ENCODE measurements at regions not wholly inside any gene's neighbourhood (a gene's known extent, or its start where the extent isn't known, plus 50 kb on each side); places are given as distances from the start of the nearest gene placed in this dataset.
"Not testable (repeated sequence)": the region's sequence is repeated elsewhere in the genome, so short reads cannot be mapped to it uniquely, and the experiment has no call there.

DNA sequence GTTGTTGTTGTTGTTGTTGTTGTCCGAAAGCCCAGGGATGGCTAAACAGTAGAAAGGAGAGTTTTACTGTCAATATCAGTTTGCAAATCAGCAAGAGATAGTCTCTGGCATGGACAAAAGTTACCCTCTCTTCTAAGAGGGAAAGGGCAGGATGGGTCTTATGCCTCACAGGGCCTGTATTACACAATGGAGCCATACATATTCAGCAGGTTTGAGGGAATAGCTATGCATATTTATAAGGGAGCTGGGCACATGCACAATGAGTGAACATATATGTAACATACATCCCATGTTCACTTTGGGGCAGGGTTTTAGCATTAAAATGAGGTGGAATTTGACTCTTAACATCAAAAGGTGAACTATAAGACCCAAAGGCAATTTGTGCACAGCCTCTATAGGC is 84.4 kb upstream of the PGBD5 start:
- no peak for DNase-seq

DNA sequence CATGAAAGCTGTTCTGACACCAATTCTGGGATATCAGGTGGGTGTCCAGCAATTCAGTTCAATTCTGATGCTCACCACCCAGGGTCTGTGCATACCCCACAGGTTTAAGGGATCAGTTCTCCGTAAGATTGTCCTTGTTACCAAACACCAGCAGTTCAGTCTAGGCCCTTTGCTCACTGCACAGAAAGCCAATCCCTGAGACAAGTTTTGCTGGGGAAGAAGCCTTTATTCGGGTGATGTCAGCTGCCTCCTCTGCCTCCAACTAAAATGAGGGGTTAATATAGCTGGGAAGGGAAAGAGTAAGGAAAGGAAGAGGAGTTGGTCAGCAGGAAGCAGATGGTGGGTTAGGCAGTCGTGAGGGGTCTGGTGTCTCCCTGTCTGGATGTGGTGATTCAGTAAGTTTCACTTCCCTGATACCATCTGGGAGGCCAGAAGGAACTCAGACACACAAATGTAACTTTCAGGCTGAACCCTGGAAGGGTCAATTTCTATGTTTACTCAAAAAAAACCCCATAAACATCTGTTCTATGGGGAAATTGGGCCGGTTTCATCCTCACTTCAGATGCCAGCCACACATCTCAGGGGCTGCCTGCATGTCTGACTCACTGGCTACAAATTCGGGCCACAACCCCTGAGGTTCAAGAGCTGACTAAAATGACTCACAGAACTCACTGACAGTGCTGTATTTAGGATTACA is 83.3 kb upstream of the PGBD5 start:
- DNase-seq, result no peak

DNA sequence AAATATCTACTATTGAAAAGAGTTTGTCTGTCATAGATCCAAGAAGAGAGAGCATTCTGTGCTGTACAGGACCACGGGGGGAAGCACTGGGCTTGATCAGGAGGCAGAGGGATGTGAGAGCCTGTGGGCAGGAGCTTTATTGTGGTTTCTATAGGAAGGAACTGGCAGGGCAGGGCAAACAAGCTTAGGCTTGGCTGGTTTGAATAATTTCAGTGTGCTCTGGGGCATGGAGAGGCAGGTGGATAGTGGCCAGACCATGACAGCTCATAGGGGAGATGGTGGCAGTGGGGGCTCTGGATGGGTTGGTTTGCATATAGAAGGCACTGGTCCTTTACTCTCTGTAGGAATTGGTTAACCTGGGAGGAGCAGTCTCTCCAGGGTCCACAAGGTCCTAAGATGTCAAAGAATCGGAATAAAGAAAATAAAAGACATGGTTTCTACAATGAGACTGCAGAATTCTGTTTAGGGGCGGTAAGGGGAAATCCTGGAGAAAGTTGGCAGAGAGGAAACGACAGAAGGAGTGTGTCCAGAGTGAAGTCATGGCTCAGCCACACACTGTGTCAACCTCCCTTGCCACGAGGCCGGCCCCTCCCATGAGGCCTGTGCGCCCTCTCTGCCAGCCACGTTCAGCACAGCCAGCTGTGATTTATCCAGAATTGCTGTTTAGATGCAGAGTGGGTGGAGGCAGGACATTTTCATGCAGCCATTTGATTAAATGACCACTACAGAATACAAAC is 81.7 kb upstream of the PGBD5 start:
- no peak for DNase-seq

DNA sequence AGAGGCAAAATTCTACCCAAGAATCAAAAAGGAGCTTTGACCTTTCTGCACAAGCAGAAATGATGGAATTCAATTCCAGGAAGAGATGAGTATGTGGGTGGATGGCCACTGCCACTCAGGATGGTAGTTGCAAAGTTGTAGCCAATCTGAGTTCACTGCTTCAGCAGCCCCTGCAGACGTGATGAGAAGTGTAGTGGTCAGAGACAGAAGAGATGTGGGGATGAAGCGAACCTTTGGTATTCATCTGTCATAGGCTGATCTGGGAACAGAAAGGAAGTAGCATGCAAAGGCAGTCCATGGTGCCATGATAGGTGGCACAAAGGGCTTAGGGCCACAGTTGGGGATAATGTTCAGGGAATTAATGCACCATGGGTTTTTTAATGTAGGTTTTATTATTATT is 81.1 kb upstream of the PGBD5 start:
- DNase-seq, result no peak

DNA sequence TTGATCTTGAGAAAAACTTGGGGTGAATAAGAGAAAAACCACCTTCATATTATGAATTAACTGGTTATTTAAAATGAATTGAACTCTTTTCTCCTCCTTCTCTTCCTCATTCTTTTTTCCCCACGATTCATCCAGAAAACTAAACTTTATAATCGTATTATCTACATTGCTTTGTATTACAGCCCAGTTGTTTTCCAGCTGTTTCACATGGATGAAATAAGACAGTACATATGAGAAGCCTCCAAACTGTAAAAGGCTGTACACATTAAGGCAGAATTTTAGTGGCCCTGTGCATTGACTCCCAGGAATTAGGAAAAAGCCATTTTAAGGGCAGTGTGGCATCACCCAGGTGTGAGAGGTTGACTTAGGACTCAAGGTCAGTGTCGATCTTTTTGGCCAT is 80.3 kb upstream of the PGBD5 start:
- no peak for DNase-seq

DNA sequence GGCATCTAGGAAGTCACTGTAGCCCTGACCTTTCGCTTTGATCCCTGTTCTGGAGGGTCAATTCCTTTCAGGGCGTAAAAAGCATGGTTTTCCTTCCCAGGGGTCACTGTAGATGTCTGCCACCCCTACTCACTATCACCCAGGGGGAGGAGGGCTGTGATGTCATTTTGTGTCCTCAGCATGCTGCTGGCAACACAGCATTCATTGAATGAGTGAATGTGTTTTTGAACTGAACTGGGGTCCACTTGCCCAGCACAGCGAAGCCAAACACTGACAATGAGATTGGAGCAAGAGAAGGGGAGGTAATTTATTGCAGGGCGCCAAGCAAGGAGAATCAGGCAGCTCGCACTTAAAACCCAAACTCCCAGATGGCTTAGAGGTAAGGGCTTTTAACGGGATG is 78.2 kb upstream of the PGBD5 start:
- no peak for DNase-seq

DNA sequence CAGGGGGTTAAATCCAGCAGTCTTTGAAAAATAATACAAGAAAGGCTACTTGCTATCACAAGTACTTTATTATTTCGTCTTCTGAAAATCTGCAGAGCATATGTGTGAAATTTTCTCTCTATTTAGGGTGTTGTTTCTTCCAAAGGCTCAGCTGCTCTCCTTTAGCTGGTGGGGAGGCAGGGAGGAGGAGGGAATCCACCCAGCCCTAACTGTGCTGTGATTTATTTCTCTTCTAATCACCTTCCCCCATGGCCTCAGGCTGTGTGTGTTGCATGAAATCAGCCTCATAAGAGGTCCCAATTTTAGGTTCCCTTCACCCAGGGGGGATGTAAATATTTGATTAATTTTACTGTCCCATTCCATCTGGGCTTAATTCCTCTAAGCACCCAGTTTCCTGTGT is 77.6 kb upstream of the PGBD5 start:
- no peak for DNase-seq

DNA sequence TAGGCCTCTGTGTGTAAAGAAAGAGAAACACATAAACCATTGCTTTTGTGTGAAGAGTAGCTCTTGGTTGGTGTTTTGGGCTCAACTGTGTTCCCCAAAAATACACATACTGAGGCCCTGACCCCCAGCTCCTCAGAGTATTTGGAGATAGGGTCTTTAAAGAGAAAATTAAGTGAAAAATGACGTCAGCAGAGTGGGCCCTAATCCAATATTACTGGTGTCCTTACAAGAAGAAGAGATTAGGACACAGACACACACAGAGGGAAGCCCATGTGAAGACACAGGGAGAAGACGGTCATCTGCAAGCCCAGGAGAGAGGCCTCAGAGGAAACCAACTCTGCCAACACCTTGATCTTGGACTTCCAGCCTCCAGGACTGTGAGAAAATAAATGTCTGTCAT is 76.9 kb upstream of the PGBD5 start:
- DNase-seq, result no peak

DNA sequence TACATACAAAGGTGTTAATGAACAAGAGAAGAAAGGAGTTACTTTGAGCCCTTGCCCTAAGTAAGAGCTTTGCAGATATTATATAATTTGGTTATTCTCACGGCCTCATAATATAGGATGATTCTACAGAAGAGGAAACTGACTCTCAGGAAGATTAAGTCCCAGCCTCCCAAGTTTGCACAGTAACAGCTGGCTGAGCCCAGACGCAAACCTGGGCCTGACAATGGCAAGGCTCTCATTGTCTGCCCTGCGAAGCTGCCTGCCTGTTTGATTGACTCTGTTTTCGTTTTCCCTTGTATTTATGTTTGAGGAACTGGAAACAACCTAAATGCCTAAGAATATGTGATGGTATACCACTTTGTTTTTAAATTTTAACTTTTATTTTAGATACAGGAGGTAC is 76.2 kb upstream of the PGBD5 start:
- DNase-seq, result no peak

DNA sequence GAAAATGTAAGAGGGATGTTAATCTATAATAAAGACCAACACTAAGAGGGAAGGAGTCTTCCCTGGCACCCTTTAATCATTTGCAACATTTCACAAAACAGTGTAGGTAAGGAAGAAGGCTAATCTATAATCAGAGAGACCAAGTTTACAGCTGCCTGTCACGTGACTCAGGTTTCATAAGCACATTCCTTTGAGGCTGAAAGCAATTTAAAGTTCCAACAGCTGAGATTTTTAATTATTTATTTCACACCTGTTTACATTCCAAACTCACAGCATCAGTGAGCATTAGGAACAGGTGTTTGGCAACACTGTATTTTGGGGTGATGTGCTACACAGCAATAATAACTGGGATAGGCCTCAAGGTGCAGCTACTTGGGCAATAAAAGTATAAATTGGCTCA is 75.7 kb upstream of the PGBD5 start:
- no peak for DNase-seq

DNA sequence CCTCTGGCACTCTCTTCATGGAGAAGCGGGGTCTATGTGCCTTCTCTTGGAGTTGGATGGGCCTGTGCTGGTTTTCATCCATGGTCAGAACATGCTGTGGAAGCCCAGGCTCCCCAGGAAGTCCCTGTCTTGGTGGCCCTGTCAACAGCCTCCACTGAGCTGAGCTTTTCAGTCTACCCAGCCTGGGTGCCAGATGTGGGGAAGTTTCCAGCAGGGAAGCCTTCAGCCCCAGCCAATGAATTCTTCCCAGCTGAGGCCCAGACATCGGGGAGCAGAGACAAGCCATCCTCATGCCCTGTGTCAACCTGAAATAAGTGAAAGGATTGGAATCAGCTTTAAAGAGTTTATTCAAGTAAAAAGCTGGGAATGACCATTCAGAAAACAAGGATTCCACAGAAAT is 75.1 kb upstream of the PGBD5 start:
- DNase-seq, result no peak

DNA sequence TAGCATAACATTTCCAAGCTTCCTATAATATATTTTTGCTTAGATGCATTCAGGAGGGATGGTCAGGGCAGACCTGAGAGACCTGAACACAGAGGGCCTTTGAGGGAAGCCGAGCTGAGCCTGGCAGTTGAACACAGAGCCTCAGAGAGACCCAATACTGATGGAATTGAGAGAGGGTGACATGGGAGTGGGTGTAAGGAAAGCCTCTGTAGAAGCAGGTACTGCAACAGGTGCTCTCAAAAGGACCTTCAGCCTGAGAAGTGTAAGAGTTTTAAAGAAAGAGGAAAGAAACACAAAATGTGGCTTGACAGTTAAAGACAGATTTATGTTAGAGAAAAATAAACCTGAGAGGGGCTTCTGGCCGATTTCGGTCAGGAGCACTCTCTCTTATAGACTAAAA is 73.9 kb upstream of the PGBD5 start:
- DNase-seq, result no peak

DNA sequence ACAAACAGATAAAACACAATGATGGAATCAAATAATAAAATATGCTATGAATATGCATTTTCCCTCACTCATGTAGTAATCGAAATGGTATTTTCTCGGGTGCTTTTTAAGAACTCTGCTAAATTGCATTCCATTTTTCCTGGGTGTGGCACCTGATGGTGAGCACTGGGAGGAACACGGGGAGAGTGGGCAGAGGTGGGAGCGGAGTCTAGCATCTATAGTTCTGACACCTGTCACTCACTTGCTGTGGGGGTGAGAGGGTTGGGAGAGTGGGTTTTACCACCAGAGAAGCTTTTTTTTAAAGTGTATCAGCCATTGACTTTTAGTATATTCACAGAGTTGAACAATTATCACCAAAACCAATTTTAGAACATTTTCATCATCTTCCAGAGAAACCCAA is 73.4 kb upstream of the PGBD5 start:
- DNase-seq, result no peak

DNA sequence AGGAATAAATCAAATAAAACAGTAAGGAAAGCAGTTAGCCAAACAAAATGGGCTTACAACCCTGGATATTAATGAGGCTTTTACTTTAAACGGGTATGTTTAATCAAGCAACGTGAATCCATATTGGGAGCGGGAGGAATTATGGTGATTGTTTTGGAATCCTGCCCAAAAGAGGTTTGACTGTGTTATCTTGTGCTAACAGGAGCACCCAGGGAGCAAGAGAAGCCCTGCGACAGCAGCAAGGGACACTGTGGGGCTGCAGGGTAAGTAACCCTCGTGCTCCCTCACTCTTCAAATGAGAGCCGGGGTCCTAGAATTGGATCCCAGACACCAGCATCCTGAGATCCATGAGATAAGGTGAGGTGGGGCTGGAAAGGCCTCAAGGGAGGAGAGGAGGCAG is 72.6 kb upstream of the PGBD5 start:
- no peak for DNase-seq

DNA sequence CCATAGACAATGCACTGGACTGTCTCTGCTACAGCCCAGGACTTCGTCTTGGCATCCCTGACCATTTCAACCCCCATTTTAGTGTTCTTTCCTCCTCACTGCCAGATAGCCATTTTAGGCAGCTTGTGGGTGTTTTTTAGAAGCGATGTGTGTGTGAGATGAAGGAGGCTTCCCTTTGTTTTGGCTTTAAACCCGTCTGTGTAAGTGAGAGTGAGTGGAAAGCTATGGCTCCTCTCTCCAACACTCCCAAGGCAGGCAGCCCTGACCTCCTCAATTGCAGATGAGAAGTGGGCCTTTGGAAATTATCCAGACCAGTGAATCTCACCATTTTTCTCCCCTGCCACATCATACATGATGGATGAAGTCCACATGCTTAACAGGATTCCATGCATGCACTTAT is 70.3 kb upstream of the PGBD5 start:
- DNase-seq, result no peak

DNA sequence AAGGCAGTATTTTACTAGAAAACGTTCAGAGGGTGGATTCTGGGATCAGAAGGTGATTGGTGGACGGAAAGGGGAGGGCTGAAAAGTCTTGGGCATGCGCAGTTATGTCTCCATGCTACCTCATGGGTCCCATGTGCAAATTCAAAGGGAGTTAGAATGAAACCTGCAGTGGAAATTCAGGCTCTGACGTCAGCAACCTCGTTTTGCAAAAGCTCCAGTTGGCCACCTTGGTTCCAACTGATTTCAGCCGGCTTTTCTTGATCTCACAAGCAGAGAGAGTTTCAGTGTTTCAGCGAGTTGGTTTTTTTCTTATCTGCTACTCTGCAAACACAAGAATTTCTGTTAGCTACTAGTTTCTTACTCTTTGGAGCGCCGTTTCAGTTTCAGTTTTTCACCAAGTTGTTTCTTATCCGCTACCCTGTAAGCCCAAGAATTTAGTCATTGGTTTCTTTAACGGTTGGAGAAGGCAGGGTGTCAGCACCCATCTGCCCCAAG is 69.8 kb upstream of the PGBD5 start:
- DNase-seq, result no peak

DNA sequence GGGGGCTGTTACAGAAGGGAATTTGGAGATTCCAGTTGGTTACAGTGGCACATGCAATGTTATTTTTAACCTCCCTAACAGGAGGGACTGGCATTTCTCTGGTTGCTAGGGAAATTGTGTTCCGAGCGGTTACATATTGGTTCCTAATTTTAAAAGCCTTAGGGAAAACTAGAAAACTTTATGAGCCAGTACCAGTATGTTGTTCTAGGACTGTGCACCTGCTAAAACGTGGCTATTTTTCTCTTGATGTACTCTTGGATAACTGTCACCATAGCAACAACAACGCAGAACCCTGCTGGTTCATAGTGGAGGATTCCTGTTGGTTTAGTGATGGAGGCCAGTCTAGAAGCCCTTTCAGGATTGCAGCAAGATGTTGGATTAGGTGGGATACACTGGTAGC is 68.9 kb upstream of the PGBD5 start:
- DNase-seq, result no peak

DNA sequence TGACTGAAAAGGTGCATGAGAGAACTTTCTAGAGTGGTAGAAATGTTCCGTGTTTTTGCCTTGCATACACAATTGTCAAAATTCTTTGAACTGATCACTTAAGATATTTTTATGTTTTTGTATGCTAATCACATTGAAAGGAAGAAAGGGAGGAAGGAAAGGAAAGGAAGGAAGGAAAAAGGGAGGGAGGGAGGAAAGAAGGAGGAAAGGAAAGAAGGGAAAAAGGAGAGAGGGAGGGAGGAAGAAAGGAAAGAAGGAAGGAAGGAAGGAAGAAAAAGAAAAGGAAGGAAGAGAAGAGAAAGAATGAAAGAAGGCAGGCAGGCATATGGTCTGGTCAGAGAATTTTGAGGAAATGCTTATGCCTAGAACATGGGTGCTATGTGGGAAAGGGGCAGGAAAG is 68.4 kb upstream of the PGBD5 start:
- DNase-seq, result no peak

DNA sequence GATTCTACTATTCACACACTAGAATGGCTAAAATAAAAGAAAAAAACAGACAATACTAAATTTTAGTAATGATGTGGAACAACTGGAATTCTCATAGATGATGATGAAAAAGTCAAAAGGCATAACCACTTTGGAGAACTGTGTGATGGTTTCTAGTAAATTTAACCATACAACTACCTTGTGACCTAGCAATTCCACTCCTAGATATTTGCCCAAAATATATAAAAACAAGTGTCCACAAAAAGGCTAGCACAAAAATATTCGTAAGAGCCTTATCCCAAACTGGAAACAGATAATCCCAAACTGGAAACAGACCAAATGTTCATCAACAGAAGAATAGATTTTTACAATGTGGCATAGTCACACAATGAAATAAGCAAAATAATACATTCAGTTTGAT is 67.9 kb upstream of the PGBD5 start:
- DNase-seq, result no peak

DNA sequence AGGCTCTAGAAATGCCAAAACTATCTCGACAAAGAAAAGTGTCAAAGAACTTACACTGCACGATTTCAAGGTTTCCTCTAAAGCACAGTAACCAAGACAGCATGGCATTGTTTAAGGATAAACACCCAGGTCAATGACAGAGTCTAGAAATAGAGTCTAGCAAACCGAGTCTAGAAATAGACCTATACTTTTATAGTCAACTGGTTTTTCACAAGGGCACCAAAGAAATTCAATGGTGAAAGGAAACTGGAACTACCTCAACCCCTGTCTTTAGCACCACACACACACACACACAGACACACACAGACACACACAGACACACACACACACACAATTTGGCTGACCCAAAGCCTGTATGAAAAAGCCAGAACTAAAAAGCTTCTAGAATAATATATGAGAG is 67.1 kb upstream of the PGBD5 start:
- DNase-seq, result no peak

DNA sequence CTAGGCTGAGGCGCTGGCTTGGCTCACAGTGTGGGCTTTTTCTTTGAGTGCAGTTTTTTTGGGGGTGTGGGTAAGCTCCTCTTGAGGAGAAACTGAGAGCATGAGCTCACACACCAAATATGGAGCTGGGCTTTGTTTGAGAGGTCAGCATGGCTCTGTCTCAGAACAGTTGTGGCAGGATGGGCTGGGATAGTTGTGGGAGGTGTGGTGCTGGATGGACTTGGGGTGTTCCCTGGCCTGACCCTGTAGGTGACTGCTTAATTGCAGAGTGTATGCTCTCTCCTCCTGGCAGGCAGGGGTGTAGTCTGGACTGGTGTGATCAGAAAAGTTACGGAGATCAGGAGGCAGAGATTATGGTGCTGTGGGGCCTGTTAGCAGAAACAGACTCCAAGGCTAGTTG is 64.3 kb upstream of the PGBD5 start:
- no peak for DNase-seq

DNA sequence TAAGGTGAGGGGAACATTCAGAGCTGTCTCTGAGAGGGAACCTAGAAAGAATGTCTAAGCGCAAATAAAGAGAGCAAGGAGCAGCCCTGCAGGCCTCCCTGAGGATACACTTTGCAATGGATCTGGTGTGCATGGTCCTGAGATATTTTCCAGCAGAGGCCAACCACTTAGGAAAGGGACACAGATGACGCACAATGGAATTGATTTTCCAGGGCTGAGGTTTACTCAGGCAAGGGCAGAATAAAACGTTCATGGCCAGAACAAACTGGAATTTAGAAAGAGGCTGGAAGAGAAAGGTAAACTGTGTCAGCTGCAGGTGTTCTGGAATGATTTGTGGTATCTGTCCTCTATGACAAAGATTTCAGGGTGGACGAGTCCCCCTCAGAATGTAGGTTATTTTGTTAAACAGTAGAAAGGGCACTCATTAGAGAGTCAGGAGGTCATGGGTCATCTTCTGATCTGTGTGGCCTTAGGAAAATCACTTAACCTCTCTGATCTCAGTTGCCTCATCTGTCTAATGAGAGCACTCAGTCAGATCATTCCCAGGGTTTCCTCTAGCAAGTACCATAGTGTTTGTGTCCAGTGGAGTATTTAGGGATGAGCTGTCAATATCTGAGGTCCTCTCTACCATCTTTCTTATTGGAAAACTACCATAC is 61.8 kb upstream of the PGBD5 start:
- no peak for DNase-seq

DNA sequence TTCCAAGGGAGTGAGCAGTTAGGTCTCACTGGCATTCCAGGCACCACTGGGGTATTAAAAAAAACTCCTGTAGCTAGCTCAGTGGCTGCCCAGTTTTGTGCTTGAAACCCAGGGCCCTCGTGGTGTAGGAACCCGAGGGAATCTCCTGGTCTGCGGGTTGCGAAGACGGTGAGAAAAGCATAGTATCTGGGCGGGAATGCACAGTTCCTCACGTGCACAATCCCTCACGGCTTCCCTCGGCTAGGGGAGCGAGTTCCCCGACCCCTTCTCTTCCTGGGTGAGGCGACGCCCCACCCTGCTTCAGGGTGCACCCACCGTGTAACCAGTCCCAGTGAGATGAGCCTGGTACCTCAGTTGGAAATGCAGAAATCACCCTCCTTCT is 50.5 kb upstream of the PGBD5 start:
- DNase-seq, result no peak

DNA sequence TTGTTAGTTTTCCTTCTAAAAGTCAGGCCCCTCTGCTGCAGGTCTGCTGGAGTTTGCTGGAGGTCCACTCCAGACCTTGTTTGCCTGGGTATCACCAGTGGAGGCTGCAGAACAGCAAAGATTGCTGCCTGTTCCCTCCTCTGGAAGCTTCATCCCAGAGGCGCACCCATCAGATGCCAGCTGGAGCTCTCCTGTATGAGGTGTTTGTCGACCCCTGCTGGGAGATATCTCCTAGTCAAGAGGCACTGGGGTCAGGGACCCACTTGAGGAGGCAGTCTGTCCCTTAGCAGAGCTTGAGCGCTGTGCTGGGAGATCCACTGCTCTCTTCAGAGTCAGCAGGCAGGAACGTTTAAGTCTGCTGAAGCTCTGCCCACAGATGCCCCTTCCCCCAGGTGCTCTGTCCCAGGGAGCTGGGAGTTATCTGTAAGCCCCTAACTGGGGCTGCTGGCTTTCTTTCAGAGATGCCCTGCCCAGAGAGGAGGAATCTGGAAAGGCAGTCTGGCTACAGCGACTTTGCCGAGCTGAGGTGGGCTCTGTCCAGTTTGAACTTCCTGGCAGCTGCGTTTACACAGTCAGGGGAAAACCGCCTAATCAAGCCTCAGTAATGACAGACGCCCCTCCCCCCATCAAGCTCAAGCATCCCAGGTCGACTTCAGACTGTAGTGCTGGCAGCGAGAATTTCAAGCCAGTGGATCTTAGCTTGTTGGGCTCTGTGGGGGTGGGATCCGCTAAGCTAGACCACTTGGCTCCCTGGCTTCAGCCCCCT is 49.9 kb upstream of the PGBD5 start:
- not testable (repeated sequence) for DNase-seq
